Stromal cell of bone marrow (primary cell): ENCODE measurements at regions not wholly inside any gene's neighbourhood (a gene's known extent, or its start where the extent isn't known, plus 50 kb on each side); places are given as distances from the start of the nearest gene placed in this dataset.
A peak's percentile ranks its signal among the peaks of the same experiment; 100 is the strongest.

ENCODE experiments used
- DNase-seq: peaks from one replicate; pipeline ENCODE4 v3.0.0-alpha.2; 2012; ENCODE audit warnings: low read depth

GRCh38 chr7:113825832-113826231 is 93.0 kb downstream of the PPP1R3A start:
- DNase-seq = no peak

- DNase-seq = no peak
Observed at GRCh38 chr7:113824117-113824823, 94.5 kb downstream of the PPP1R3A start.

GRCh38 chr7:113819474-113819873 is 99.3 kb downstream of the PPP1R3A start:
- DNase-seq = no peak

GRCh38 chr7:113816639-113817038 is 102.2 kb downstream of the PPP1R3A start:
- no peak for DNase-seq

- DNase-seq = no peak
Observed at GRCh38 chr7:113813471-113813870, 105.3 kb downstream of the PPP1R3A start.

GRCh38 chr7:113812591-113813255 is 106.1 kb downstream of the PPP1R3A start:
- DNase-seq = no peak

GRCh38 chr7:113810080-113810744 is 108.6 kb downstream of the PPP1R3A start:
- DNase-seq = no peak

- no peak for DNase-seq
Observed at GRCh38 chr7:113809581-113809980, 109.2 kb downstream of the PPP1R3A start.

- DNase-seq = no peak
Observed at GRCh38 chr7:113806633-113807327, 112.0 kb downstream of the PPP1R3A start.

GRCh38 chr7:113805976-113806375 is 112.8 kb downstream of the PPP1R3A start:
- no peak for DNase-seq

GRCh38 chr7:113804475-113805095 is 114.2 kb downstream of the PPP1R3A start:
- no peak for DNase-seq

GRCh38 chr7:113801751-113802150 is 117.1 kb downstream of the PPP1R3A start:
- no peak for DNase-seq

- no peak for DNase-seq
Observed at GRCh38 chr7:113800826-113801225, 118.0 kb downstream of the PPP1R3A start.

- no peak for DNase-seq
Observed at GRCh38 chr7:113799896-113800295, 118.9 kb downstream of the PPP1R3A start.

- no peak for DNase-seq
Observed at GRCh38 chr7:113797420-113798010, 121.3 kb downstream of the PPP1R3A start.

GRCh38 chr7:113796557-113796956 is 122.3 kb downstream of the PPP1R3A start:
- DNase-seq = peak; percentile 41

GRCh38 chr7:113794573-113794972 is 124.2 kb downstream of the PPP1R3A start:
- no peak for DNase-seq

GRCh38 chr7:113793171-113793570 is 125.6 kb downstream of the PPP1R3A start:
- no peak for DNase-seq

GRCh38 chr7:113790025-113790424 is 128.8 kb downstream of the PPP1R3A start:
- DNase-seq = no peak

GRCh38 chr7:113787106-113787505 is 131.7 kb downstream of the PPP1R3A start:
- no peak for DNase-seq

GRCh38 chr7:113784956-113785355 is 133.9 kb downstream of the PPP1R3A start:
- DNase-seq = no peak

- DNase-seq = no peak
Observed at GRCh38 chr7:113784316-113784715, 134.5 kb downstream of the PPP1R3A start.
